DOHH2 (cell line): ENCODE measurements at regions not wholly inside any gene's neighbourhood (a gene's known extent, or its start where the extent isn't known, plus 50 kb on each side); places are given as distances from the start of the nearest gene placed in this dataset.

ENCODE experiments used
- H3F3A ChIP-seq: fragments of 200-600 bp; sonication (generic), shearing (Covaris generic); 2 replicates; pipeline ENCODE4 v1.6.0; 2016; ENCODE audit warnings: antibody characterized with exemption, mild to moderate bottlenecking; ENCODE audit not compliant: control insufficient read depth, insufficient read depth
- H3K27ac ChIP-seq: fragments of 200-600 bp; sonication (generic); 2 replicates; pipeline ENCODE4 v1.5.1; 2014; ENCODE audit warnings: low read depth, mild to moderate bottlenecking, low read length, moderate library complexity
- H3K27me3 ChIP-seq: fragments of 200-600 bp; sonication (generic); 2 replicates; pipeline ENCODE4 v1.6.1; 2014; ENCODE audit warnings: mild to moderate bottlenecking, low read length, mixed read lengths; ENCODE audit not compliant: control insufficient read depth
- H3K36me3 ChIP-seq: fragments of 200-600 bp; sonication (generic); 2 replicates; pipeline ENCODE4 v1.6.1; 2014; ENCODE audit warnings: mild to moderate bottlenecking, low read length, moderate library complexity, mixed read lengths; ENCODE audit not compliant: control insufficient read depth
- H3K4me1 ChIP-seq: fragments of 200-600 bp; sonication (generic); 2 replicates; pipeline ENCODE4 v1.6.1; 2014; ENCODE audit warnings: mild to moderate bottlenecking, low read length, mixed read lengths; ENCODE audit not compliant: control insufficient read depth
- H3K4me2 ChIP-seq: fragments of 200-600 bp; sonication (generic); 2 replicates; pipeline ENCODE4 v1.6.0; 2014; ENCODE audit warnings: mild to moderate bottlenecking, low read length, moderate library complexity
- H3K4me3 ChIP-seq: fragments of 200-600 bp; sonication (generic); 2 replicates; pipeline ENCODE4 v1.5.1; 2014; ENCODE audit warnings: mild to moderate bottlenecking, low read length, mixed read lengths
- H3K79me2 ChIP-seq: fragments of 200-600 bp; sonication (generic); 2 replicates; pipeline ENCODE4 v1.6.1; 2014; ENCODE audit warnings: mild to moderate bottlenecking, low read length, mixed read lengths; ENCODE audit not compliant: control insufficient read depth
- H3K9me2 ChIP-seq: fragments of 200-600 bp; sonication (generic); replicated peaks from 2 replicates; pipeline ENCODE4 v1.6.1; 2014; ENCODE audit warnings: mild to moderate bottlenecking, low read length, mixed read lengths; ENCODE audit not compliant: control insufficient read depth
- H3K9me3 ChIP-seq: fragments of 200-600 bp; sonication (generic); 2 replicates; pipeline ENCODE4 v1.6.1; 2014; ENCODE audit warnings: antibody characterized with exemption, low read length, mixed read lengths; ENCODE audit not compliant: control insufficient read depth, insufficient read depth
- H4K20me1 ChIP-seq: fragments of 200-600 bp; sonication (generic); 2 replicates; pipeline ENCODE4 v1.6.0; 2014; ENCODE audit warnings: low read depth, mild to moderate bottlenecking, antibody characterized with exemption, low read length, moderate library complexity; ENCODE audit not compliant: control insufficient read depth, insufficient read depth
- EZH2phosphoT487 ChIP-seq: fragments of 200-600 bp; sonication (generic); IDR thresholded peaks from 2 replicates; pipeline ENCODE4 v1.6.1; 2017; ENCODE audit warnings: borderline replicate concordance, mild to moderate bottlenecking, antibody characterized with exemption, low read length, moderate library complexity, mixed read lengths
- TF ChIP-seq, protein P1 (sequence below): fragments of 200-600 bp; sonication (generic); IDR thresholded peaks from one replicate; pipeline ENCODE4 v1.5.1; 2014; ENCODE audit warnings: antibody characterized with exemption, mild to moderate bottlenecking, low read depth, low read length; ENCODE audit not compliant: poor library complexity, severe bottlenecking

DNA sequence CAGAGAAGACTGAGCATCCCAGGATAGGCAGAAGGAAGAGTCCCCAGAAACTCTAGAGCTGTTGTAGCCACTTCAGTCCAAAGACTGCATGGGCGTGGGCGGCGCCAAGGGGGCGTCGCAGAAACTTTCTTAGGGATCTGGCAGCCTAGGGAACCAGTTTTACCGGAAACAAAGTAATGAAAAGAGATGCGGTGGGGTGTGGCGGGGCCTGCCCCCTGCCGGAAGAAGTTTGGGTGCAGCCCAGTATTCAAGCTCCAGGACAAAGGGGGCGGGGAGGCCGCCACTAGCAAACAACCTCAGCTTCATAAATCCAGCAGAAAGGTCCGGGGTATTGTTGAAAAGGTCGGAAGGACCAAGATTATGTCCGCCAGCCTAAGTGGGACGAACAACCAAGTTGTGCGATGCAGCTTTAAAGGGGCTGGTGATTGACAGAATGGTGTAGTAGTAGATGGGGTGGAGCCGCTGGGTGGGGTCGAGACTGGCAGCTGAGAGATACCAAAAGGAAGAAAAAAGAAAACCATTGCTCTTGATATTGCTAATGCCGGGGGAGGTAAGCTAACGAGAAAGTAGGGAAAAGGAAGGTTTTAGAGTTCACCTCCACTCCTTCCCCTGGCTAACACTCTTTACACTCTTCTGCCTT is 190.5 kb downstream of the RRAGB start:
- no peak overlapping the region for H3K27ac ChIP-seq

DNA sequence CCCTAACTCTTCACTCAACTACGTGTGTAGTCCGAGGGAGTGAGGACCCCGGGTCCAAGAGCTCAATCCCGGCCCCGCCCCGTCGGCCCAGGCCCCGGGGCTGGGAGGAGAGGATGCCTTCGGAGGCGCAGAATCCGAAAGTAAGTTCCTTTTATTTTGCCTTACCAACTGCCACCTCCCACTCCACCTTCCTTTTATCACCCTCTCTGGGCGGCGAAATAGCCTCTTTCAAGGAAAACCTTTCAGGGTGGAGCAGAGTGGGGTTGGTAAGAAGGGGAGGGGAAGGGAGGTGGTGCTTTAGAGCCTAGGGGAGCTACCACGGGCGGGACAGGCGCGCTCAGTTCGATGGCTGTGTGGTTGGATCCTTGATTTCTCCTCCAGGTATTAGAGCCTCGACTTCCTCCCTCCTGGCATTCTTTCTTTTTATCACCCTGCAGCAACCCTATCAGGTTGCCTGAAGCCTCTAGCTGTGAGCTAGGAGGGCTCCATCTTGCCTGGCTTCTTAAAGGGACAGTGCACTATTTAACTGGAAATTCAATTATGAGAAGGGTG is 191.2 kb downstream of the RRAGB start:
- no peaks in the 10 kb centered on the region for H3K27me3 ChIP-seq
- H3K4me3 ChIP-seq, result peak overlapping the region; percentile 63
- H3K79me2 ChIP-seq, result no peaks in the 10 kb centered on the region
- H3K27ac ChIP-seq, result no peak overlapping the region
- TF ChIP-seq, protein P1, sequence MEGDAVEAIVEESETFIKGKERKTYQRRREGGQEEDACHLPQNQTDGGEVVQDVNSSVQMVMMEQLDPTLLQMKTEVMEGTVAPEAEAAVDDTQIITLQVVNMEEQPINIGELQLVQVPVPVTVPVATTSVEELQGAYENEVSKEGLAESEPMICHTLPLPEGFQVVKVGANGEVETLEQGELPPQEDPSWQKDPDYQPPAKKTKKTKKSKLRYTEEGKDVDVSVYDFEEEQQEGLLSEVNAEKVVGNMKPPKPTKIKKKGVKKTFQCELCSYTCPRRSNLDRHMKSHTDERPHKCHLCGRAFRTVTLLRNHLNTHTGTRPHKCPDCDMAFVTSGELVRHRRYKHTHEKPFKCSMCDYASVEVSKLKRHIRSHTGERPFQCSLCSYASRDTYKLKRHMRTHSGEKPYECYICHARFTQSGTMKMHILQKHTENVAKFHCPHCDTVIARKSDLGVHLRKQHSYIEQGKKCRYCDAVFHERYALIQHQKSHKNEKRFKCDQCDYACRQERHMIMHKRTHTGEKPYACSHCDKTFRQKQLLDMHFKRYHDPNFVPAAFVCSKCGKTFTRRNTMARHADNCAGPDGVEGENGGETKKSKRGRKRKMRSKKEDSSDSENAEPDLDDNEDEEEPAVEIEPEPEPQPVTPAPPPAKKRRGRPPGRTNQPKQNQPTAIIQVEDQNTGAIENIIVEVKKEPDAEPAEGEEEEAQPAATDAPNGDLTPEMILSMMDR, result no peak
- no peak for TF ChIP-seq EZH2phosphoT487
- H3F3A ChIP-seq, result no peaks in the 10 kb centered on the region
- H4K20me1 ChIP-seq, result no peaks in the 10 kb centered on the region
- H3K9me2 ChIP-seq, result no peaks in the 10 kb centered on the region
- H3K4me2 ChIP-seq, result peak overlapping the region; percentile 59
- H3K9me3 ChIP-seq, result no peaks in the 10 kb centered on the region
- peaks cover 9% of the 10 kb centered on the region for H3K4me1 ChIP-seq
- no peaks in the 10 kb centered on the region for H3K36me3 ChIP-seq

More for the DNA sequence above, 190.5 kb downstream of the RRAGB start:
- Histone ChIP-seq H3K4me2 (peak overlapping the region; percentile 59), H3K36me3 (no peaks in the 10 kb centered on the region), H4K20me1 (no peaks in the 10 kb centered on the region), H3F3A (no peaks in the 10 kb centered on the region), H3K79me2 (no peaks in the 10 kb centered on the region), H3K4me3 (peak overlapping the region; percentile 63), H3K9me3 (no peaks in the 10 kb centered on the region), H3K27me3 (no peaks in the 10 kb centered on the region), H3K9me2 (no peaks in the 10 kb centered on the region), H3K4me1 (peaks cover 9% of the 10 kb centered on the region)
- no peak for TF ChIP-seq EZH2phosphoT487
- TF ChIP-seq, protein P1, result peak; percentile 45

DNA sequence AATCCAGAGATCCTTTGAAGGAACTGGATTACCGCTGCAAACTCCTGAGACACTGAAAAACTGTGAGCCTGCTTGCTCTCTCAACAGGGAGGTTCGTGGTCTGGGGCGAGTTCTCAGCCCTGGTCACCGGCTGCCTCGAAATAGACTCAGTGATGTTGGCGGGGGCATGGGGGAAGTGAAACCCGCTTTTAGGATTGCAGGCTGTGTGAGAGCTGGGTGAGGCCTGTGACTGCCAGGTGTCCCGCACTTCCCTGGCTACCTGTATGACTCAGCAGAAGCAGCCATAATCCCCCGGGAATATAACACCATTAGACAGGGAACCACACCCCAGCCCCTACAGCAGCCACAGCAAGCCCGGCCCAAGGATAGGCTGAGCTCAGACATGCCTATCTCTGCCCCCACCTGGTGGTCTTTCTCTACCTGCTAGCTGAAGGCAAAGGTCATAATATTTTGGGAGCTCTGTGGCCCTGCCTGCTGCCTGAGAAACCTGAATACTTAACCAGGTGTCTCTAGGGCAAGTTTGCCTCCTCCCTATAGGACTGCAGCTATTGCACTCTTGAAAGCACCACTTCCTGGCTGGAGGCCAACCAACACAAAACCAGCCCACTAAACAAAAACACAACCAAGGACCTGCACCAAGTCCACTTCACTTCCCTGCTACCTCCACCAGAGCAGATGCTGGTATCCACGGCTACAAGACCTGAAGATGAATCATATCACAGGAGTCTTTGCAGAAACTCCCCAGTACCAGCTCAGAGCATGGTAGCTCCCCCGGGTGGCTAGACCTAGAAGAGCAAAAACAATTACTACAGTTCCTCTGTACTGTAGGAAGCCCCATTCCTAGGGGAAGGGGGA is 202.0 kb downstream of the RRAGB start:
- Histone ChIP-seq H3K4me3 (no peak overlapping the region), H3K27me3 (no peaks in the 10 kb centered on the region), H3K4me1 (peaks cover 11% of the 10 kb centered on the region), H3K4me2 (peak overlapping the region; percentile 19; the same call in 1 of the 2 replicates), H3K9me2 (no peaks in the 10 kb centered on the region), H4K20me1 (no peaks in the 10 kb centered on the region), H3K79me2 (no peaks in the 10 kb centered on the region), H3F3A (no peaks in the 10 kb centered on the region), H3K36me3 (no peaks in the 10 kb centered on the region), H3K27ac (no peak overlapping the region), H3K9me3 (no peaks in the 10 kb centered on the region)
- no peak for TF ChIP-seq EZH2phosphoT487
- TF ChIP-seq, protein P1, result no peak
